ES-I3 (cell line): ENCODE measurements at regions not wholly inside any gene's neighbourhood (a gene's known extent, or its start where the extent isn't known, plus 50 kb on each side); places are given as distances from the start of the nearest gene placed in this dataset.

Experiments
- H3K36me3 ChIP-seq: 2 replicates; pipeline ENCODE4 v1.6.1; 2013; ENCODE audit warnings: mild to moderate bottlenecking, low read length, control low read depth, moderate library complexity; ENCODE audit not compliant: insufficient read depth
- H3K4me1 ChIP-seq: 2 replicates; pipeline ENCODE4 v1.6.1; 2013; ENCODE audit warnings: mild to moderate bottlenecking, control low read depth, low read length; ENCODE audit not compliant: insufficient read depth
- H3K9ac ChIP-seq: 2 replicates; pipeline ENCODE4 v1.6.1; 2013; ENCODE audit warnings: low read depth, mild to moderate bottlenecking, low read length, moderate library complexity
- H3K9me3 ChIP-seq: 2 replicates; pipeline ENCODE4 v1.6.1; 2013; ENCODE audit warnings: mild to moderate bottlenecking, low read length, moderate library complexity; ENCODE audit not compliant: control insufficient read depth, insufficient read depth

GRCh38 chr9:13734601-13735000 lies 455.1 kb upstream of the MPDZ start:
- no peaks in the 10 kb centered on the region for H3K9me3 ChIP-seq
- no peaks in the 10 kb centered on the region for H3K36me3 ChIP-seq
- H3K4me1 ChIP-seq: no peaks in the 10 kb centered on the region
- no peak overlapping the region for H3K9ac ChIP-seq

DNA sequence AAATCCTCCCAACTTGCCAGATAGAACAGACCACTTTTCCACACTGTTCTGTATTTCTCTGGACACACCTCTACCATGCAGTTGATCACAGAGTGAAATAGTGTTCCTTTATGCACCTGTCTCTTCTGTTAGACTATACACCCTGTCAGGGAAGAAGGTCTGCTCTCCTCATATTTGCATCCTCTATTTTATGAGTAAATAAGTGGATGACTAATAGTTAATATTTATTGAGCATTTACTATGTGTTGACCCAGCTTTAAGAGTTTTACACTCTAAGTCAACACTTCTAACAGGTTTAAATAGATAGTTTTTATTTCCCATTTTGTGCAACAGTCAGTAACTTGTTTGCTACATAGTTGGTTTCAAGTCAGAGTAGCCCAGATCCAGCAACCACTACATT lies 452.8 kb upstream of the MPDZ start:
- H3K4me1 ChIP-seq: no peaks in the 10 kb centered on the region
- no peaks in the 10 kb centered on the region for H3K36me3 ChIP-seq
- H3K9ac ChIP-seq: no peak overlapping the region
- H3K9me3 ChIP-seq: no peaks in the 10 kb centered on the region

DNA sequence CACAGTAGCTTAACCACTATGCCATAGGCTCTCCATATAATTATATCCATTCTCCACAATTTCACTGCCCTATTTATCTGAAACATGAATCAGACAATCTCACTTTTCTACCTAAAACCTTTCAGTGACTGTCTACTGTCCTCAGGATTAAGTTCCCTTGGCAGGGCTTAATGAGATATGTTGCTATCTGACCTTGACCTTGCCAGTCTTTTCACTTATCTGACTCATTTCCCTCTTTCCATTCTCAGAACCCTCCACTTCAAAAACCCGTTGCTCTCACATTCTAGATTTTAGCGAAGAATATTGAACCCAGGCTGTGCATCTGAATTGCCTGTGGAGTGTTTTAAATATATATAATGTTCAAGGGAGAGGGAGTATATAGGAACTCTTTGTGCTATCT lies 452.1 kb upstream of the MPDZ start:
- Histone ChIP-seq H3K4me1 (no peaks in the 10 kb centered on the region), H3K9me3 (no peaks in the 10 kb centered on the region), H3K36me3 (no peaks in the 10 kb centered on the region), H3K9ac (no peak overlapping the region)

GRCh38 chr9:13729955-13730354 lies 450.5 kb upstream of the MPDZ start:
- no peaks in the 10 kb centered on the region for H3K4me1 ChIP-seq
- H3K36me3 ChIP-seq: no peaks in the 10 kb centered on the region
- no peak overlapping the region for H3K9ac ChIP-seq
- no peaks in the 10 kb centered on the region for H3K9me3 ChIP-seq

GRCh38 chr9:13728917-13729811 lies 449.7 kb upstream of the MPDZ start:
- no peak overlapping the region for H3K9ac ChIP-seq
- no peaks in the 10 kb centered on the region for H3K9me3 ChIP-seq
- H3K36me3 ChIP-seq: no peaks in the 10 kb centered on the region
- H3K4me1 ChIP-seq: no peaks in the 10 kb centered on the region

DNA sequence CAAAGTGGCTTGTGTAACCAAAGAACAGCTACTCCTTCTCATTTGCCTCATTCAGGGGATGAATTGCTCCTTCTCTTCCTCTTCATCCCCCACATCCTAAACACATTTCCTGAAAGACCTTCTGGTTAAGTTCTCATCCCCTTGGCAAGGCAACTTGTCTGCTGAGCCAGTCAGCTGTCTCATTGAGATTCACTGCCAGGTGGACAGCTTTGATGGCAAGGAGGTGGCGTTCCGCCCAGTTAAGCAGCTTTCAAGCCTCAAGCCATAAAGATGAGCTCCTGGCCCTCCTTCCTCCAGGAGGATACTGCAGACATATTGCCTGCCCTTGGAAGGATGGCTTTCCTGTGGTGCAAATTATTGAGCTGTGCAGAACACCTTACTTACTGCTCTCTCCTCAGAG lies 448.6 kb upstream of the MPDZ start:
- H3K36me3 ChIP-seq: no peaks in the 10 kb centered on the region
- no peaks in the 10 kb centered on the region for H3K4me1 ChIP-seq
- H3K9ac ChIP-seq: no peak overlapping the region
- no peaks in the 10 kb centered on the region for H3K9me3 ChIP-seq

DNA sequence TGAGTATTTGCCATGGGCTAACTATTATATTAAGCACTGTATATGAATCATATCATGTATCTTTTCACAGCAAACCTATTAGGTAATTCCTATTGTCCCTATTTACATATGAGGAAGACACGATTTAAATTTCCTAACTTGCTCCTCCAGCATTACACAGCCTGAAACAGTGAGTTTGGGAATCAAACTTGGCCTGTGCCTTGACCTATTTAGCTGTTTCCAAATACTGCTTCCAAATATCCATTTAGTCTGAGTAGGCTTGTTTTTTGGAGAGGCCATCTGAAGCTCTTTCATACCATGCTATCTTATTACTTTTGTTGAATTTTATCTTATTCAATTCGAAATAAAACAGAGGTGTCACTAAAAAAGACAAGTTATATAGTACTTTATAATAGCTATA lies 447.3 kb upstream of the MPDZ start:
- no peaks in the 10 kb centered on the region for H3K9me3 ChIP-seq
- H3K4me1 ChIP-seq: no peaks in the 10 kb centered on the region
- H3K9ac ChIP-seq: no peak overlapping the region
- no peaks in the 10 kb centered on the region for H3K36me3 ChIP-seq

GRCh38 chr9:13725516-13725915 lies 446.0 kb upstream of the MPDZ start:
- Histone ChIP-seq H3K36me3 (no peaks in the 10 kb centered on the region), H3K9ac (no peak overlapping the region), H3K4me1 (no peaks in the 10 kb centered on the region), H3K9me3 (no peaks in the 10 kb centered on the region)

- no peaks in the 10 kb centered on the region for H3K36me3 ChIP-seq
- no peak overlapping the region for H3K9ac ChIP-seq
- no peaks in the 10 kb centered on the region for H3K4me1 ChIP-seq
- H3K9me3 ChIP-seq: no peaks in the 10 kb centered on the region
Measured at GRCh38 chr9:13721481-13722235, 442.2 kb upstream of the MPDZ start.

- Histone ChIP-seq H3K9ac (no peak overlapping the region), H3K36me3 (no peaks in the 10 kb centered on the region), H3K4me1 (no peaks in the 10 kb centered on the region), H3K9me3 (no peaks in the 10 kb centered on the region)
Measured at GRCh38 chr9:13719981-13720676, 440.6 kb upstream of the MPDZ start.

- Histone ChIP-seq H3K4me1 (no peaks in the 10 kb centered on the region), H3K9me3 (no peaks in the 10 kb centered on the region), H3K36me3 (no peaks in the 10 kb centered on the region), H3K9ac (no peak overlapping the region)
Measured at GRCh38 chr9:13719446-13719845, 440.0 kb upstream of the MPDZ start.

- Histone ChIP-seq H3K9me3 (no peaks in the 10 kb centered on the region), H3K36me3 (no peaks in the 10 kb centered on the region), H3K9ac (no peak overlapping the region), H3K4me1 (no peaks in the 10 kb centered on the region)
Measured at GRCh38 chr9:13718539-13718938, 439.0 kb upstream of the MPDZ start.

DNA sequence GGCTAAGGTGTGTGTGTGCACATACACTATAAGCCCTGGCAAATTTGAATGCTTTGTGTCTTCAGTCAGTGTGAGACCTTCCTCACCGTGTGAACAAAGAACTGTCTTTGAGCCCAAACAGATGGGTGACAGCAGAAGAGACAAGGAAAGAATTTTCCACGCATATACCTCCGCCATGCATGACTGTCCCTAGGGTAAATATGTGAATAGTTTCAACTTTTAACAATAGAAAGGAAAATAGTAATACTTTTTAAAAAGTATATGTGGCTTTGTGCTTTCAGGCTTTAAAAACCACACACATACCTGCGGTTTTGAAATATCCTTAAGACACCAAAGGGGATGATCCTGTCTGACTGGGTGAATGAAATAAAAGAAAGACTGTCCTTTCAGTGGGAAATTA lies 438.6 kb upstream of the MPDZ start:
- no peaks in the 10 kb centered on the region for H3K4me1 ChIP-seq
- H3K36me3 ChIP-seq: no peaks in the 10 kb centered on the region
- no peak overlapping the region for H3K9ac ChIP-seq
- no peaks in the 10 kb centered on the region for H3K9me3 ChIP-seq

DNA sequence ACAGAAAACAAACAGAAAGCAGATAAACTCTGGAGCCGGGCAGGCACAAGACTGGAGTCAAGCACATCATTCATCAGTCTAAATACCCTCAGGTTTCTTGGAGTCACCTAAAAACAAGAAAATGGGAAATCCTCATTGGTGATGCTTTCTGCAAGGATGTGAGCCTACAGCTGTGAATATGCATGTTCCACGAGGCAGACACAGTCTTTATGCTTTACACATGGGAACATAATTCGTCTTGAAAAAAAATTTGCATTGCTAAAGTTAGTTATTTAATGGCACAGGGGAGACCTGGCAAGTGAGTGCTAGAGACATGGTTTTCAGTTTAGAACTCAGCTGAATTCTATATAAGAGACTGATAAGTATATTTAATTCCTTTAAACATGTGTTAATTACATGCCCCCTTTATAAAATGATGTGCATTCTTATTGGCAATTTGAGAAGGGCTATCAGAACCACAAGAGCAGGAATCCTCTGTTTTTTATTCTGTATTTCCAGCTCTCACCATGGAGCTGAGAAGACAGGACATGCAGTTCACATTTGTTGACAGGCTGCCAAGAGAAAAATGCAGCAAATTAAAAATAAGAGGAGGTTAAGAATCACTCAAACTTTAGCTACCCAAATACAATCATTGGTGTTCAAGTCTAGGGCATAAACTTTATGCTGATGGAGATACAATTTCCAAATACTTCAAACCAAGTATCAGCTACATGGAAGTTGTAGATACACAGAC lies 438.0 kb upstream of the MPDZ start:
- no peaks in the 10 kb centered on the region for H3K4me1 ChIP-seq
- no peaks in the 10 kb centered on the region for H3K9me3 ChIP-seq
- no peaks in the 10 kb centered on the region for H3K36me3 ChIP-seq
- no peak overlapping the region for H3K9ac ChIP-seq
